DND-41 (cell line): ENCODE measurements at regions not wholly inside any gene's neighbourhood (a gene's known extent, or its start where the extent isn't known, plus 50 kb on each side); places are given as distances from the start of the nearest gene placed in this dataset.
"Not testable (repeated sequence)": the region's sequence is repeated elsewhere in the genome, so short reads cannot be mapped to it uniquely, and the experiment has no call there.

Experiments
- ATAC-seq: fragments of 200-7000 bp; cut with Tn5 transposase; 3 replicates; pipeline ENCODE4 v1.9.1; 2021; ENCODE audit warnings: low read depth; ENCODE audit not compliant: insufficient read depth
- DNase-seq: peaks from one replicate; pipeline ENCODE4 v3.0.0-alpha.2; 2020
- H2AFZ ChIP-seq: 2 replicates; pipeline ENCODE4 v1.6.0; 2012; ENCODE audit warnings: low read depth, low read length
- H3K27ac ChIP-seq: 2 replicates; pipeline ENCODE4 v1.5.1; 2012; ENCODE audit warnings: low read length, inconsistent platforms
- H3K27me3 ChIP-seq: fragments of 200-600 bp; sonication (generic); 2 replicates; pipeline ENCODE4 v1.6.0; 2012; ENCODE audit warnings: low read length, mild to moderate bottlenecking, inconsistent platforms; ENCODE audit not compliant: insufficient read depth, poor library complexity
- H3K36me3 ChIP-seq: 2 replicates; pipeline ENCODE4 v1.5.1; 2012; ENCODE audit warnings: low read length, inconsistent platforms; ENCODE audit not compliant: insufficient read depth
- H3K4me1 ChIP-seq: 2 replicates; pipeline ENCODE4 v1.5.1; 2012; ENCODE audit warnings: mild to moderate bottlenecking, low read length; ENCODE audit not compliant: insufficient read depth
- H3K4me2 ChIP-seq: 2 replicates; pipeline ENCODE4 v1.6.0; 2012; ENCODE audit warnings: mild to moderate bottlenecking, moderate library complexity, low read length, inconsistent platforms; ENCODE audit not compliant: insufficient read depth
- H3K4me3 ChIP-seq, 2 experiments: fragments of 200-600 bp in 1 of 2; shearing (Covaris generic) in 1 of 2; 2 replicates each; pipeline ENCODE4 v1.5.1; 2012 to 2016; ENCODE audit warnings: inconsistent platforms in 2 of 2, low read length in 2 of 2, mild to moderate bottlenecking in 2 of 2, low read depth in 1 of 2, moderate library complexity in 1 of 2
- H3K79me2 ChIP-seq: 2 replicates; pipeline ENCODE4 v1.6.0; 2012; ENCODE audit warnings: low read length, inconsistent platforms; ENCODE audit not compliant: insufficient read depth
- H3K9ac ChIP-seq: 2 replicates; pipeline ENCODE4 v1.6.0; 2012; ENCODE audit warnings: low read depth, mild to moderate bottlenecking, inconsistent platforms, low read length, moderate library complexity
- H3K9me3 ChIP-seq: 2 replicates; pipeline ENCODE4 v1.5.1; 2012; ENCODE audit warnings: low read length, moderate library complexity, mild to moderate bottlenecking, inconsistent platforms; ENCODE audit not compliant: insufficient read depth, severe bottlenecking
- H4K20me1 ChIP-seq: 2 replicates; pipeline ENCODE4 v1.6.0; 2012; ENCODE audit warnings: low read length; ENCODE audit not compliant: insufficient read depth
- EZH2 ChIP-seq: IDR thresholded peaks from 3 replicates; pipeline ENCODE4 v1.6.1; 2012; ENCODE audit warnings: borderline replicate concordance, low read depth, mild to moderate bottlenecking, moderate library complexity, low read length, inconsistent platforms; ENCODE audit not compliant: severe bottlenecking
- TF ChIP-seq, protein P1 (sequence below): IDR thresholded peaks from 2 replicates; pipeline ENCODE4 v1.5.1; 2012; ENCODE audit warnings: borderline replicate concordance, low read length, moderate library complexity, mild to moderate bottlenecking; ENCODE audit not compliant: poor library complexity, severe bottlenecking; ENCODE audit errors: extremely low read depth

GRCh38 chr15:24772686-24773373, 97.3 kb downstream of the NPAP1 start:
- no peak overlapping the region for H3K4me3 ChIP-seq
- H3K9ac ChIP-seq: no peak overlapping the region
- no peak for DNase-seq
- H4K20me1 ChIP-seq: no peaks in the 10 kb centered on the region
- H3K9me3 ChIP-seq: peaks cover 7% of the 10 kb centered on the region
- no peaks in the 10 kb centered on the region for H3K4me1 ChIP-seq
- H3K4me2 ChIP-seq: no peak overlapping the region
- no peak overlapping the region for H3K27ac ChIP-seq
- H3K79me2 ChIP-seq: no peaks in the 10 kb centered on the region
- ATAC-seq: no peak
- no peaks in the 10 kb centered on the region for H3K36me3 ChIP-seq
- H2AFZ ChIP-seq: no peak overlapping the region
- H3K27me3 ChIP-seq: no peaks in the 10 kb centered on the region
- TF ChIP-seq EZH2: no peak
- TF ChIP-seq, protein P1, sequence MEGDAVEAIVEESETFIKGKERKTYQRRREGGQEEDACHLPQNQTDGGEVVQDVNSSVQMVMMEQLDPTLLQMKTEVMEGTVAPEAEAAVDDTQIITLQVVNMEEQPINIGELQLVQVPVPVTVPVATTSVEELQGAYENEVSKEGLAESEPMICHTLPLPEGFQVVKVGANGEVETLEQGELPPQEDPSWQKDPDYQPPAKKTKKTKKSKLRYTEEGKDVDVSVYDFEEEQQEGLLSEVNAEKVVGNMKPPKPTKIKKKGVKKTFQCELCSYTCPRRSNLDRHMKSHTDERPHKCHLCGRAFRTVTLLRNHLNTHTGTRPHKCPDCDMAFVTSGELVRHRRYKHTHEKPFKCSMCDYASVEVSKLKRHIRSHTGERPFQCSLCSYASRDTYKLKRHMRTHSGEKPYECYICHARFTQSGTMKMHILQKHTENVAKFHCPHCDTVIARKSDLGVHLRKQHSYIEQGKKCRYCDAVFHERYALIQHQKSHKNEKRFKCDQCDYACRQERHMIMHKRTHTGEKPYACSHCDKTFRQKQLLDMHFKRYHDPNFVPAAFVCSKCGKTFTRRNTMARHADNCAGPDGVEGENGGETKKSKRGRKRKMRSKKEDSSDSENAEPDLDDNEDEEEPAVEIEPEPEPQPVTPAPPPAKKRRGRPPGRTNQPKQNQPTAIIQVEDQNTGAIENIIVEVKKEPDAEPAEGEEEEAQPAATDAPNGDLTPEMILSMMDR: no peak

GRCh38 chr15:24777307-24777706, 101.7 kb downstream of the NPAP1 start:
- Histone ChIP-seq H3K9ac (no peak overlapping the region), H2AFZ (no peak overlapping the region)

DNA sequence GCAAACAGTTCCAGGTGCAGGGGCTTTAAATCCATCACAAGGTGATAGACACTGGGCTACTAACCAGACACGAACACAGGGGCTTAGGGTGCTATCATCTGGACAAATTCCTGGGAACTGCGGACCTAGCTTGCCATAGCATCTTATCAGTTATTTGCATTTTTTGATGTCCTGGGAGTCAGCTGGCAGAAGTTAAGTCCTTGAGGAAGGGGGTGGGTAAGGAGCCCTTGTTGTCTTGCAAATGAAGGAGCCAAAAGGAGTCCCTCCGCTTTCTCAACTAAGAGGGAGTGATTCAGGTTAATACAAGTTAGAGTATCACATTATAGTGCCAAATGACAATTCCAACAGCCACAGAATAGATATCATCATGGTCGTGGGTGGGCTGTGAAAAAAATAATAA, 108.9 kb downstream of the NPAP1 start:
- Histone ChIP-seq H3K4me1 (no peaks in the 10 kb centered on the region), H2AFZ (no peak overlapping the region), H3K9ac (no peak overlapping the region), H4K20me1 (no peaks in the 10 kb centered on the region), H3K79me2 (no peaks in the 10 kb centered on the region), H3K27ac (no peak overlapping the region), H3K4me3 (no peak overlapping the region), H3K4me2 (no peak overlapping the region), H3K36me3 (no peaks in the 10 kb centered on the region), H3K9me3 (peaks cover 6% of the 10 kb centered on the region), H3K27me3 (no peaks in the 10 kb centered on the region)
- ATAC-seq (no peak), DNase-seq (no peak)
- no peak for TF ChIP-seq EZH2
- TF ChIP-seq, protein P1: no peak

More at GRCh38 chr15:24777307-24777706, 101.7 kb downstream of the NPAP1 start:
- Histone ChIP-seq H3K4me3 (no peak overlapping the region), H3K9me3 (peaks cover 11% of the 10 kb centered on the region), H3K4me1 (no peaks in the 10 kb centered on the region), H3K79me2 (no peaks in the 10 kb centered on the region), H3K27ac (no peak overlapping the region), H3K27me3 (no peaks in the 10 kb centered on the region), H4K20me1 (no peaks in the 10 kb centered on the region), H3K36me3 (no peaks in the 10 kb centered on the region), H3K4me2 (no peak overlapping the region)
- ATAC-seq: no peak
- DNase-seq: no peak
- TF ChIP-seq, protein P1: no peak
- TF ChIP-seq EZH2: no peak

- no peaks in the 10 kb centered on the region for H3K36me3 ChIP-seq
- no peak overlapping the region for H2AFZ ChIP-seq
- no peak for ATAC-seq
Observed at GRCh38 chr15:24786347-24786746, 110.8 kb downstream of the NPAP1 start.

DNA sequence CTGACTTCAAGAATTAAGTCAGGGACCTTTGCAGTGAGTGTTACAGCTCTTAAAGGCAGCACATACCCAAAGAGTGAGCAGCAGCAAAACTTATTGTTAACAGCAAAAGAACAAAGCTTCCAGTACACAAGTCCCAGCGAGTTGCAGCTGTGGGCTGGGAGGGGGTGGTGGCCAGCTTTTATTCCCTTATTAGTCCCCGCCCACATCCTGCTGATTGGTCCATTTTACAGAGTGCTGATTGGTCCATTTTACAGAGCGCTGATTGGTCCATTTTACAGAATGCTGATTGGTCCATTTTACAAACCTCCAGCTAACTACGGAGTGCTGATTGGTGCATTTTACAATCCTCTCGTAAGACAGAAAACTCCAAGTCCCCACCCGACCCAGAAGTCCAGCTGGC, 127.0 kb downstream of the NPAP1 start:
- not testable (repeated sequence) for H3K36me3 ChIP-seq, DNase-seq, H3K27me3 ChIP-seq, H4K20me1 ChIP-seq, H3K27ac ChIP-seq, H3K79me2 ChIP-seq, H3K4me2 ChIP-seq, H3K4me3 ChIP-seq, H3K9ac ChIP-seq, H3K4me1 ChIP-seq, H2AFZ ChIP-seq, ATAC-seq, H3K9me3 ChIP-seq

More at GRCh38 chr15:24786347-24786746, 110.8 kb downstream of the NPAP1 start:
- Histone ChIP-seq H3K4me2 (no peak overlapping the region), H3K9ac (no peak overlapping the region), H3K9me3 (peaks cover 6% of the 10 kb centered on the region), H3K27me3 (no peaks in the 10 kb centered on the region), H3K79me2 (no peaks in the 10 kb centered on the region), H4K20me1 (no peaks in the 10 kb centered on the region), H3K27ac (no peak overlapping the region), H3K4me1 (no peaks in the 10 kb centered on the region), H3K4me3 (no peak overlapping the region)
- no peak for DNase-seq
- TF ChIP-seq, protein P1: no peak
- TF ChIP-seq EZH2: no peak
